ENCODE measurements at regions not wholly inside any gene's neighbourhood (a gene's known extent, or its start where the extent isn't known, plus 50 kb on each side); places are given as distances from the start of the nearest gene placed in this dataset.

GRCh38 chr18:45521777-45522176 is 93.5 kb upstream of the SLC14A2 start:
- no peak overlapping the region for H3K4me2 ChIP-seq
- TF ChIP-seq CREB1 (CRISPR knock-in tag; IDR thresholded peaks at IDR 0.05; ENCODE audit: low read depth) (no peak), POLR2AphosphoS5 (IDR thresholded peaks at IDR 0.05; ENCODE audit: low read depth) (no peak), CTCF (conservative IDR thresholded peaks at IDR 0.05; ENCODE audit: low read depth in 2 of 2) (no peak), ETS1 (IDR thresholded peaks at IDR 0.05) (no peak)
- Mint-ChIP-seq H3K4me1 (no peaks in the 10 kb centered on the region; the same call in 2 of the 3 replicates), H3K9me3 (no peaks in the 10 kb centered on the region), H3K4me3 (no peak overlapping the region), H3K27me3 (ENCODE audit: insufficient read depth, low read depth, poor library complexity) (peaks cover 7% of the 10 kb centered on the region), H3K36me3 (ENCODE audit: low read depth) (no peaks in the 10 kb centered on the region), H3K27ac (no peak overlapping the region)
- H3K4me1 ChIP-seq (ENCODE audit: insufficient read depth) = no peaks in the 10 kb centered on the region
- no peak overlapping the region for H3K4me3 ChIP-seq
- H3K79me2 ChIP-seq (replicated peaks; ENCODE audit: insufficient read depth) = no peaks in the 10 kb centered on the region
- H2AFZ ChIP-seq = no peak overlapping the region
- DNase-seq (ENCODE audit: low spot score) = no peak
- ATAC-seq = no peak
- H3F3A ChIP-seq (replicated peaks; ENCODE audit: low read depth) = no peaks in the 10 kb centered on the region
- H3K36me3 ChIP-seq (ENCODE audit: insufficient read depth) = no peaks in the 10 kb centered on the region
- H3K27ac ChIP-seq (ENCODE audit: low read depth) = no peak overlapping the region
- H3K9me2 ChIP-seq (ENCODE audit: insufficient read depth) = no peaks in the 10 kb centered on the region
- H3K27me3 ChIP-seq (ENCODE audit: insufficient read depth) = no peaks in the 10 kb centered on the region
- no peaks in the 10 kb centered on the region for H4K20me1 ChIP-seq (replicated peaks; ENCODE audit: insufficient read depth)

GRCh38 chr18:45522371-45522770 is 92.9 kb upstream of the SLC14A2 start:
- Histone ChIP-seq H3K4me1 (ENCODE audit: insufficient read depth) (no peaks in the 10 kb centered on the region), H3F3A (replicated peaks; ENCODE audit: low read depth) (no peaks in the 10 kb centered on the region), H3K27ac (ENCODE audit: low read depth) (no peak overlapping the region), H3K79me2 (replicated peaks; ENCODE audit: insufficient read depth) (no peaks in the 10 kb centered on the region), H3K27me3 (ENCODE audit: insufficient read depth) (no peaks in the 10 kb centered on the region), H2AFZ (no peak overlapping the region), H3K4me3 (no peak overlapping the region), H4K20me1 (replicated peaks; ENCODE audit: insufficient read depth) (no peaks in the 10 kb centered on the region), H3K9me2 (ENCODE audit: insufficient read depth) (no peaks in the 10 kb centered on the region), H3K36me3 (ENCODE audit: insufficient read depth) (no peaks in the 10 kb centered on the region), H3K4me2 (no peak overlapping the region)
- Mint-ChIP-seq H3K4me1 (no peaks in the 10 kb centered on the region; the same call in 2 of the 3 replicates), H3K9me3 (no peaks in the 10 kb centered on the region), H3K4me3 (no peak overlapping the region), H3K36me3 (ENCODE audit: low read depth) (no peaks in the 10 kb centered on the region), H3K27me3 (ENCODE audit: insufficient read depth, low read depth, poor library complexity) (peaks cover 7% of the 10 kb centered on the region), H3K27ac (no peak overlapping the region)
- ATAC-seq = no peak
- DNase-seq (ENCODE audit: low spot score) = no peak
- TF ChIP-seq EZH2 (IDR thresholded peaks at IDR 0.05; ENCODE audit: low read depth, unreplicated experiment) (no peak), NANOG (IDR thresholded peaks at IDR 0.05; ENCODE audit: borderline replicate concordance) (no peak), JUNB (IDR thresholded peaks at IDR 0.05; ENCODE audit: unreplicated experiment) (no peak), CREB1 (CRISPR knock-in tag; IDR thresholded peaks at IDR 0.05; ENCODE audit: low read depth) (no peak), POLR2AphosphoS5 (IDR thresholded peaks at IDR 0.05; ENCODE audit: low read depth) (no peak), ETS1 (IDR thresholded peaks at IDR 0.05) (no peak), REST (IDR thresholded peaks at IDR 0.05; ENCODE audit: unreplicated experiment) (no peak), CTCF (conservative IDR thresholded peaks at IDR 0.05; ENCODE audit: low read depth in 2 of 2) (no peak), EZH2phosphoT487 (IDR thresholded peaks at IDR 0.05; ENCODE audit: unreplicated experiment) (no peak), ZNF114 (CRISPR knock-in tag; IDR thresholded peaks at IDR 0.05) (no peak)
